ENCODE measurements at regions not wholly inside any gene's neighbourhood (a gene's known extent, or its start where the extent isn't known, plus 50 kb on each side); places are given as distances from the start of the nearest gene placed in this dataset.

- ATAC-seq (no peak), DNase-seq (ENCODE audit: low spot score) (no peak)
These were observed 348.8 kb upstream of the DAB1 start for GRCh38 chr1:57772580-57773195.

- no peak for DNase-seq (ENCODE audit: low spot score)
- ATAC-seq, result peak; percentile 61
These were observed 346.9 kb upstream of the DAB1 start for GRCh38 chr1:57770772-57771171.

- ATAC-seq (no peak), DNase-seq (ENCODE audit: low spot score) (no peak)
These were observed 346.4 kb upstream of the DAB1 start for GRCh38 chr1:57770236-57770635.

GRCh38 chr1:57761628-57762027 is 337.8 kb upstream of the DAB1 start:
- no peak for DNase-seq (ENCODE audit: low spot score)
- ATAC-seq, result no peak

GRCh38 chr1:57752843-57753242 is 329.0 kb upstream of the DAB1 start:
- ATAC-seq (no peak), DNase-seq (ENCODE audit: low spot score) (no peak)

GRCh38 chr1:57748719-57749118 is 324.9 kb upstream of the DAB1 start:
- ATAC-seq (no peak), DNase-seq (ENCODE audit: low spot score) (no peak)

- no peak for DNase-seq (ENCODE audit: low spot score)
These were observed 324.0 kb upstream of the DAB1 start for GRCh38 chr1:57747818-57748217.

GRCh38 chr1:57741521-57741920 is 317.7 kb upstream of the DAB1 start:
- ATAC-seq (no peak), DNase-seq (ENCODE audit: low spot score) (no peak)

More at GRCh38 chr1:57747818-57748217, 324.0 kb upstream of the DAB1 start:
- ATAC-seq, result no peak

- DNase-seq (ENCODE audit: low spot score) (no peak), ATAC-seq (no peak)
These were observed 313.1 kb upstream of the DAB1 start for GRCh38 chr1:57736940-57737339.

- DNase-seq (ENCODE audit: low spot score) (no peak), ATAC-seq (no peak)
These were observed 305.3 kb upstream of the DAB1 start for GRCh38 chr1:57729181-57729580.

- DNase-seq (ENCODE audit: low spot score) (no peak), ATAC-seq (no peak)
These were observed 303.3 kb upstream of the DAB1 start for GRCh38 chr1:57727121-57727520.

- DNase-seq (ENCODE audit: low spot score) (no peak), ATAC-seq (no peak)
These were observed 301.5 kb upstream of the DAB1 start for GRCh38 chr1:57725318-57725717.

- ATAC-seq, result no peak
- no peak for DNase-seq (ENCODE audit: low spot score)
These were observed 300.7 kb upstream of the DAB1 start for GRCh38 chr1:57724535-57724934.

GRCh38 chr1:57722285-57722978 is 298.6 kb upstream of the DAB1 start:
- ATAC-seq (no peak), DNase-seq (ENCODE audit: low spot score) (no peak)

- DNase-seq (ENCODE audit: low spot score) (no peak), ATAC-seq (no peak)
These were observed 297.1 kb upstream of the DAB1 start for GRCh38 chr1:57721001-57721400.

- no peak for DNase-seq (ENCODE audit: low spot score)
- no peak for ATAC-seq
These were observed 295.4 kb upstream of the DAB1 start for GRCh38 chr1:57719274-57719673.

GRCh38 chr1:57713501-57713900 is 289.6 kb upstream of the DAB1 start:
- ATAC-seq (no peak), DNase-seq (ENCODE audit: low spot score) (no peak)

GRCh38 chr1:57712846-57713245 is 289.0 kb upstream of the DAB1 start:
- DNase-seq (ENCODE audit: low spot score) (no peak), ATAC-seq (no peak)

- ATAC-seq (no peak), DNase-seq (ENCODE audit: low spot score) (no peak)
These were observed 287.5 kb upstream of the DAB1 start for GRCh38 chr1:57711326-57711725.

GRCh38 chr1:57707631-57708030 is 283.8 kb upstream of the DAB1 start:
- no peak for DNase-seq (ENCODE audit: low spot score)
- no peak for ATAC-seq

GRCh38 chr1:57704811-57705210 is 281.0 kb upstream of the DAB1 start:
- ATAC-seq (no peak), DNase-seq (ENCODE audit: low spot score) (no peak)

- ATAC-seq (no peak), DNase-seq (ENCODE audit: low spot score) (no peak)
These were observed 280.4 kb upstream of the DAB1 start for GRCh38 chr1:57704231-57704630.

GRCh38 chr1:57696904-57697303 is 273.0 kb upstream of the DAB1 start:
- DNase-seq (ENCODE audit: low spot score) (no peak), ATAC-seq (no peak)
